ENCODE measurements at regions not wholly inside any gene's neighbourhood (a gene's known extent, or its start where the extent isn't known, plus 50 kb on each side); places are given as distances from the start of the nearest gene placed in this dataset.

GRCh38 chr2:21646345-21646744 lies 522.6 kb downstream of the TDRD15 start:
- DNase-seq (peak in 2 of 4 donors; percentile 51 to 71), ATAC-seq (no peak)
- Histone ChIP-seq H3K27ac (no peak overlapping the region), H3K4me1 (peaks cover 0 to 4% of the 10 kb centered on the region in 2 donors), H3K36me3 (no peaks in the 10 kb centered on the region), H3K4me3 (no peak overlapping the region), H3K9me3 (no peaks in the 10 kb centered on the region), H3K27me3 (no peaks in the 10 kb centered on the region)
- intact Hi-C loops (cut with DNase I) = no loop called here
- no peak for TF ChIP-seq CTCF (IDR thresholded peaks at IDR 0.05)

GRCh38 chr2:21650569-21650968 lies 526.8 kb downstream of the TDRD15 start:
- Histone ChIP-seq H3K27me3 (no peaks in the 10 kb centered on the region), H3K27ac (no peak overlapping the region), H3K9me3 (no peaks in the 10 kb centered on the region), H3K4me1 (peaks cover 0 to 4% of the 10 kb centered on the region in 2 donors), H3K4me3 (no peak overlapping the region), H3K36me3 (no peaks in the 10 kb centered on the region)
- no peak for DNase-seq
- intact Hi-C loops (cut with DNase I) = no loop called here
- no peak for TF ChIP-seq CTCF (IDR thresholded peaks at IDR 0.05)
- ATAC-seq = no peak

- Histone ChIP-seq H3K9me3 (no peaks in the 10 kb centered on the region), H3K27ac (no peak overlapping the region), H3K27me3 (no peaks in the 10 kb centered on the region), H3K4me3 (no peak overlapping the region), H3K4me1 (no peaks in the 10 kb centered on the region), H3K36me3 (no peaks in the 10 kb centered on the region)
- no peak for TF ChIP-seq CTCF (IDR thresholded peaks at IDR 0.05)
- intact Hi-C loops (cut with DNase I) = no loop called here
- ATAC-seq = no peak
- no peak for DNase-seq
Measured at GRCh38 chr2:21655136-21655535, 531.4 kb downstream of the TDRD15 start.

- intact Hi-C loops (cut with DNase I) = no loop called here
- no peak for ATAC-seq
- Histone ChIP-seq H3K27me3 (no peaks in the 10 kb centered on the region), H3K4me3 (no peak overlapping the region), H3K9me3 (no peaks in the 10 kb centered on the region), H3K27ac (no peak overlapping the region), H3K4me1 (no peaks in the 10 kb centered on the region), H3K36me3 (no peaks in the 10 kb centered on the region)
- TF ChIP-seq CTCF (IDR thresholded peaks at IDR 0.05) = no peak
- DNase-seq = peak in 1 of 4 donors; percentile 31
Measured at GRCh38 chr2:21656330-21657075, 532.7 kb downstream of the TDRD15 start.

- no peak for ATAC-seq
- H3K4me3 ChIP-seq = no peak overlapping the region
- no peaks in the 10 kb centered on the region for H3K4me1 ChIP-seq
- no peaks in the 10 kb centered on the region for H3K36me3 ChIP-seq
- no peak overlapping the region for H3K27ac ChIP-seq
- no peaks in the 10 kb centered on the region for H3K9me3 ChIP-seq
- H3K27me3 ChIP-seq = no peaks in the 10 kb centered on the region
- DNase-seq = no peak
- intact Hi-C loops (cut with DNase I) = no loop called here
- no peak for TF ChIP-seq CTCF (IDR thresholded peaks at IDR 0.05)
Measured at GRCh38 chr2:21657445-21657844, 533.7 kb downstream of the TDRD15 start.
